RWPE2 (cell line): ENCODE measurements at regions not wholly inside any gene's neighbourhood (a gene's known extent, or its start where the extent isn't known, plus 50 kb on each side); places are given as distances from the start of the nearest gene placed in this dataset.
"Not testable (repeated sequence)": the region's sequence is repeated elsewhere in the genome, so short reads cannot be mapped to it uniquely, and the experiment has no call there.

Source experiments
- ATAC-seq: fragments of 200-7000 bp; cut with Tn5 transposase; 3 replicates; pipeline ENCODE4 v1.9.1; 2021; ENCODE audit warnings: low read depth
- DNase-seq: peaks from one replicate; pipeline ENCODE4 v3.0.0-alpha.2; 2020; ENCODE audit warnings: low spot score
- H3K27ac ChIP-seq: fragments of 450-650 bp; 2 replicates; pipeline ENCODE4 v1.5.1; 2017; ENCODE audit warnings: mild to moderate bottlenecking; ENCODE audit not compliant: poor library complexity, severe bottlenecking
- H3K27me3 ChIP-seq: fragments of 250-450 bp; sonication (Bioruptor Pico); 2 replicates; pipeline ENCODE4 v1.5.1; 2021; ENCODE audit warnings: mild to moderate bottlenecking, moderate library complexity; ENCODE audit not compliant: insufficient read depth, poor library complexity, severe bottlenecking
- H3K36me3 ChIP-seq: fragments of 250-450 bp; sonication (Bioruptor Pico); 2 replicates; pipeline ENCODE4 v1.5.1; 2020; ENCODE audit warnings: low read depth, mild to moderate bottlenecking, moderate library complexity
- H3K4me1 ChIP-seq: fragments of 250-450 bp; sonication (Bioruptor Pico); 2 replicates; pipeline ENCODE4 v1.5.1; 2021; ENCODE audit warnings: mild to moderate bottlenecking, moderate library complexity; ENCODE audit not compliant: insufficient read depth, poor library complexity, severe bottlenecking
- H3K4me3 ChIP-seq: fragments of 250-450 bp; sonication (Bioruptor Pico); 2 replicates; pipeline ENCODE4 v1.5.1; 2021; ENCODE audit warnings: mild to moderate bottlenecking, moderate library complexity; ENCODE audit not compliant: severe bottlenecking
- H3K9me3 ChIP-seq: fragments of 250-450 bp; sonication (Bioruptor Pico); 2 replicates; pipeline ENCODE4 v1.5.1; 2021; ENCODE audit warnings: mild to moderate bottlenecking, moderate library complexity; ENCODE audit not compliant: severe bottlenecking
- TF ChIP-seq, protein P1 (sequence below): fragments of 450-650 bp; IDR thresholded peaks from one replicate; pipeline ENCODE4 v1.5.1; 2017; ENCODE audit warnings: mild to moderate bottlenecking, moderate library complexity; ENCODE audit not compliant: poor library complexity, severe bottlenecking

DNA sequence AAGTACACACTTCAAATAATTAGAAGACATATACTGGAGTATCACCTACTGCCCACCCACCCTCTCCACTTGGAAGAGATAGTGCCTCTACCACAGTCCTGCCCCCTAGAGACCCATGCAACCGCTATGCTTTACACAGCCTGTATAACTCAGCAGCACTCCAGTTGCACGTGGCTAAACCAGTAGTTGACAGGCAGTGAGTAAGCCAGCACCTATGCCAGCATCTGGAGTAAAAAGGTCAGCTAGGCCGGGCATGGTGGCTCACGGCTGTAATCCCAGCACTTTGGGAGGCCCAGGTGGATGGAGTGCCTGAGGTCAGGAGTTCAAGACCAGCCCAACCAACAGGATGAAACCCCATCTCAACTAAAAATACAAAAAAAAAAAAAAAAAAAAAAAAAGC is 356.4 kb downstream of the NR2F1-AS1 start:
- no peaks in the 10 kb centered on the region for H3K9me3 ChIP-seq
- H3K36me3 ChIP-seq: no peaks in the 10 kb centered on the region
- H3K27me3 ChIP-seq: no peaks in the 10 kb centered on the region
- no peak overlapping the region for H3K4me3 ChIP-seq
- TF ChIP-seq, protein P1, sequence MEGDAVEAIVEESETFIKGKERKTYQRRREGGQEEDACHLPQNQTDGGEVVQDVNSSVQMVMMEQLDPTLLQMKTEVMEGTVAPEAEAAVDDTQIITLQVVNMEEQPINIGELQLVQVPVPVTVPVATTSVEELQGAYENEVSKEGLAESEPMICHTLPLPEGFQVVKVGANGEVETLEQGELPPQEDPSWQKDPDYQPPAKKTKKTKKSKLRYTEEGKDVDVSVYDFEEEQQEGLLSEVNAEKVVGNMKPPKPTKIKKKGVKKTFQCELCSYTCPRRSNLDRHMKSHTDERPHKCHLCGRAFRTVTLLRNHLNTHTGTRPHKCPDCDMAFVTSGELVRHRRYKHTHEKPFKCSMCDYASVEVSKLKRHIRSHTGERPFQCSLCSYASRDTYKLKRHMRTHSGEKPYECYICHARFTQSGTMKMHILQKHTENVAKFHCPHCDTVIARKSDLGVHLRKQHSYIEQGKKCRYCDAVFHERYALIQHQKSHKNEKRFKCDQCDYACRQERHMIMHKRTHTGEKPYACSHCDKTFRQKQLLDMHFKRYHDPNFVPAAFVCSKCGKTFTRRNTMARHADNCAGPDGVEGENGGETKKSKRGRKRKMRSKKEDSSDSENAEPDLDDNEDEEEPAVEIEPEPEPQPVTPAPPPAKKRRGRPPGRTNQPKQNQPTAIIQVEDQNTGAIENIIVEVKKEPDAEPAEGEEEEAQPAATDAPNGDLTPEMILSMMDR: no peak
- H3K27ac ChIP-seq: no peak overlapping the region
- ATAC-seq (no peak), DNase-seq (no peak)
- no peaks in the 10 kb centered on the region for H3K4me1 ChIP-seq

DNA sequence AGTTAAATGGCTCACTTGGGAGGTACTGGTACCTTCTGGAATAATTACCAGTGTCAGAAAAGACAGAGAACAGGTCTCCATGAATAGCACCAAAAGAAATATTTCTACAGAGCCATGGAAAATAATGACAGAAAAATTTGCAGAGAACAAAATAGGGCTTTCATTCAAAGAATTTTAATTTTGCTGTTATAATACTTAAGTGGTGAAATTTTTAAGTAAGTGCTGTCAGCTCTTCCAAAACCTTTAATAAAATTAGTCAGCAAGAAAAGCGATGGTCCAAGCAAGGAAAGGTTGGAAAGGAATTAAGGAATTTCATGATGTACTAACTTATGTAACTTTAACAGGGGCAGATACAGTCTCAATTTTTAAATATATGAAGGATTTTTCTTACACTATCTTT is 359.2 kb downstream of the NR2F1-AS1 start:
- H3K4me3 ChIP-seq: no peak overlapping the region
- DNase-seq (no peak), ATAC-seq (no peak)
- H3K36me3 ChIP-seq: no peaks in the 10 kb centered on the region
- no peaks in the 10 kb centered on the region for H3K4me1 ChIP-seq
- no peaks in the 10 kb centered on the region for H3K9me3 ChIP-seq
- H3K27ac ChIP-seq: no peak overlapping the region
- no peaks in the 10 kb centered on the region for H3K27me3 ChIP-seq
- TF ChIP-seq, protein P1: no peak

GRCh38 chr5:93220431-93220830 is 360.6 kb downstream of the NR2F1-AS1 start:
- DNase-seq: no peak
- no peaks in the 10 kb centered on the region for H3K27me3 ChIP-seq
- no peaks in the 10 kb centered on the region for H3K4me1 ChIP-seq
- H3K27ac ChIP-seq: no peak overlapping the region
- no peak overlapping the region for H3K4me3 ChIP-seq
- H3K9me3 ChIP-seq: no peaks in the 10 kb centered on the region
- TF ChIP-seq, protein P1: no peak
- no peak for ATAC-seq
- no peaks in the 10 kb centered on the region for H3K36me3 ChIP-seq

DNA sequence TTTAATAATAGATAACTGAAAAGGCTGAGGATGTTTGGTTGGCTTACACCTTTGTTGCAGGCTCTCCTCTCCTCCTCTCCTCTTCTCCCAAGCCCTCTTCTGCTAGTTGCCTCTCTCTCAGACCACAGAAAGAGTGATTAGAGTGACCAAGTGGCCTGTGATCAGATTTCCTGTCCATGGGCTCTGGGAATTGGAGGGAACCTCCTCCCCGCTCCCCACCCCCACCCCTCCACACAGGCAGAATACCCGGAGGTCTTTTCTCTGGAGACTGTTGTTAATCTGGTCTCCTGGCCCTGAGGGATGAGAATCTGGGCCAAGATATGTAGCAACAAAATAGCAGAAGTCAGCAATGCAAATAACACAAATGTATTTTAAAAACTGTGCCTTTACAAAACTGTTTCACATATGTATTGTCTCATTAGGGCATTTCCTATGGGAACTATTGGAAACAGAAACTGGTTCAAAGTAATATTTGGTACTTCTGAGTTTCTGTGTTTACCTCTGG is 361.3 kb downstream of the NR2F1-AS1 start:
- DNase-seq: no peak
- H3K27ac ChIP-seq: no peak overlapping the region
- H3K9me3 ChIP-seq: no peaks in the 10 kb centered on the region
- no peaks in the 10 kb centered on the region for H3K36me3 ChIP-seq
- H3K4me1 ChIP-seq: no peaks in the 10 kb centered on the region
- no peaks in the 10 kb centered on the region for H3K27me3 ChIP-seq
- no peak overlapping the region for H3K4me3 ChIP-seq
- TF ChIP-seq, protein P1: no peak
- ATAC-seq: no peak

- H3K4me1 ChIP-seq, H3K27me3 ChIP-seq, ATAC-seq, DNase-seq, H3K4me3 ChIP-seq, H3K9me3 ChIP-seq, H3K27ac ChIP-seq, H3K36me3 ChIP-seq: not testable (repeated sequence)
Observed at GRCh38 chr5:93213111-93213794, 367.8 kb downstream of the NR2F1-AS1 start.
